Prostate gland (tissue), 2 donors: ENCODE measurements at regions not wholly inside any gene's neighbourhood (a gene's known extent, or its start where the extent isn't known, plus 50 kb on each side); places are given as distances from the start of the nearest gene placed in this dataset.

ENCODE experiments used
- CTCF ChIP-seq, 4 experiments: fragments of 200-600 bp in 2 of 4; fragments of 450-650 bp in 2 of 4; sonication (generic) in 2 of 4; IDR thresholded peaks; 1 replicate in 3 of 4; 2 replicates in 1 of 4; pipeline ENCODE4 v1.5.1; 2016 to 2019; ENCODE audit warnings: antibody characterized with exemption in 4 of 4, mild to moderate bottlenecking in 2 of 4, moderate library complexity in 2 of 4
- POLR2A ChIP-seq: fragments of 450-650 bp; IDR thresholded peaks from one replicate; pipeline ENCODE4 v1.6.1; 2016; ENCODE audit warnings: antibody characterized with exemption, mild to moderate bottlenecking

GRCh38 chr9:7234144-7234543 is 476.4 kb downstream of the KDM4C start:
- TF ChIP-seq POLR2A (no peak), CTCF (IDR thresholded peaks at IDR 0.05) (no peak)
